ENCODE measurements at regions not wholly inside any gene's neighbourhood (a gene's known extent, or its start where the extent isn't known, plus 50 kb on each side); places are given as distances from the start of the nearest gene placed in this dataset.

DNA sequence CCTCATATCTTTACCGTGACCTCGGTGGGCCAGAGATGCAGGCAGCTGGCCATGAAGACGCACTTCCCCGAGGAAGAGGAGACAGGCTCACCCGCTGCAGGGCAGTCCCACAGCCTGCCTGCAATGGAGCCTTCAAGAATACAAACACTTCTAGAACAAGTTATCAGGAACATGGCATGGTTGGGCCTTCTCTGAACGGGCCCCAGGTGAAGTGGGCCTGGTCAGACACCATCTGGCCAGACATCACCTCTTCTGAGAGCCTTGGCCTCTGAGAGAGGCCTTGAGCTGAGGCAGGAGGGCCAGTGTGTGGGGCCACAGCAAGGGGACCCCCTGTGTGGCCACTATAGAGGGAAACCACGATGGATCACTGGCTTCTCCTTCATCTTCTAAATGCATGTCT, 112.4 kb upstream of the GDF10 start:
- H3K4me3 ChIP-seq (ENCODE audit: low read depth, low read length): no peak overlapping the region
- TF ChIP-seq, protein P1, sequence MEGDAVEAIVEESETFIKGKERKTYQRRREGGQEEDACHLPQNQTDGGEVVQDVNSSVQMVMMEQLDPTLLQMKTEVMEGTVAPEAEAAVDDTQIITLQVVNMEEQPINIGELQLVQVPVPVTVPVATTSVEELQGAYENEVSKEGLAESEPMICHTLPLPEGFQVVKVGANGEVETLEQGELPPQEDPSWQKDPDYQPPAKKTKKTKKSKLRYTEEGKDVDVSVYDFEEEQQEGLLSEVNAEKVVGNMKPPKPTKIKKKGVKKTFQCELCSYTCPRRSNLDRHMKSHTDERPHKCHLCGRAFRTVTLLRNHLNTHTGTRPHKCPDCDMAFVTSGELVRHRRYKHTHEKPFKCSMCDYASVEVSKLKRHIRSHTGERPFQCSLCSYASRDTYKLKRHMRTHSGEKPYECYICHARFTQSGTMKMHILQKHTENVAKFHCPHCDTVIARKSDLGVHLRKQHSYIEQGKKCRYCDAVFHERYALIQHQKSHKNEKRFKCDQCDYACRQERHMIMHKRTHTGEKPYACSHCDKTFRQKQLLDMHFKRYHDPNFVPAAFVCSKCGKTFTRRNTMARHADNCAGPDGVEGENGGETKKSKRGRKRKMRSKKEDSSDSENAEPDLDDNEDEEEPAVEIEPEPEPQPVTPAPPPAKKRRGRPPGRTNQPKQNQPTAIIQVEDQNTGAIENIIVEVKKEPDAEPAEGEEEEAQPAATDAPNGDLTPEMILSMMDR (IDR thresholded peaks at IDR 0.05; ENCODE audit: borderline replicate concordance, insufficient read depth, low read depth, low read length): no peak

DNA sequence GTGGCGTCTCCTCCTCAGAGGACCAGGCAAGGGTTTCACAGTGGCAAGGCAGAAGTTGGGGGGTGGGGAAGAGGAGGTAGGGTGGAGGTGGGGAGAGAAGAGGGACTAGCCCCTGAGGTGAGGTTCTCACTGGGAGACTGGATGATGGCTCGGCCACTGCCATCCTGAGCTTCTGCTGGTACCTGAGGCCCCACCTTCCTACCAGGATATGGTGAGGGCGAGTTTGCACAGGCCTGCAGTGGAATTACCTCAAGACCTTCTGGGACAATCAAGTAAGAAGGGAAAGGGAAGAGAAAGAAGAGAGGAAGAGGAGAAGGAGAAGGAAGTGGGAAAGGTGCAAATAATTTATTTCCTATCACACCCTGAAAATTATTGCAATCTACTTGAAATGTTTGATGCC, 111.8 kb upstream of the GDF10 start:
- H3K4me3 ChIP-seq (ENCODE audit: low read depth, low read length): no peak overlapping the region
- TF ChIP-seq, protein P1 (IDR thresholded peaks at IDR 0.05; ENCODE audit: borderline replicate concordance, insufficient read depth, low read depth, low read length): no peak

DNA sequence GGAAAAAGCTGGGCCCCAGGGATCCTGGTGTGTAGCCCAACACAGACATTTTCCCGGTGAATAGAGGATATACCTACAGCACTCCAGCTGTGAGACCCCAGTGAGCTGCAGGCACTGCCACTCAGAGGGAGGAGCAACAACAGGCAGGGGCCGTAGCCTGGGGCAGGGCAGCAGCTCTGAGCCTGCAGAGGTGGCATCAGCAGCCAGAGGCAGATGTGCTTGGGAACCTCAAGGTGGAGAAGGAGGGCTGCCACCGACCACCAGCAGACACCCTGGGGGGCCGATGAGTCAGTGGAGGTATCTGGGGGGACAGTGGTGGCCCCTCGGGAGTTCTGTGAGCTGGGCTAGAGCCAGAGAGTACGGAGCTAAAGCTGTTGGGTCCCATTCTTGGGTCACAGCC, 110.2 kb upstream of the GDF10 start:
- H3K4me3 ChIP-seq (ENCODE audit: low read depth, low read length): no peak overlapping the region
- TF ChIP-seq, protein P1 (IDR thresholded peaks at IDR 0.05; ENCODE audit: borderline replicate concordance, insufficient read depth, low read depth, low read length): no peak

DNA sequence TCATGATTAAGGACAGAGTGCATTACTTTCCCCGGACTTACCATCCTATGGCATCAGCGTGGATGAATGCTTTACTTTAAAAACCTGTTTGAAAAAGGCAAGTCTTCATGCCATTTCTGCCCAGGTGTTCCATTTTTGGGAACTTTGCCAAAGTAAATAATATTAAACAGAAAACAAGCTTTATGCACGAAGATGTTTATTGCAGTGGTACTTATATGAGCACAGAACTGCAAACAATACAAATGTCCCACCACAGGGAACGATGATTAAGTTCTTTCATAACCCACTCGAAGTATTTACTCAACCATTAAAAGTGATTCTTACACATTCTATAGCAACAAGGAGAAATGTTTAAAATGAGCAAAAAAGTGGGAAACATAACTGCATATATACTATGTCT, 109.7 kb upstream of the GDF10 start:
- H3K4me3 ChIP-seq (ENCODE audit: low read depth, low read length): no peak overlapping the region
- TF ChIP-seq, protein P1 (IDR thresholded peaks at IDR 0.05; ENCODE audit: borderline replicate concordance, insufficient read depth, low read depth, low read length): no peak

DNA sequence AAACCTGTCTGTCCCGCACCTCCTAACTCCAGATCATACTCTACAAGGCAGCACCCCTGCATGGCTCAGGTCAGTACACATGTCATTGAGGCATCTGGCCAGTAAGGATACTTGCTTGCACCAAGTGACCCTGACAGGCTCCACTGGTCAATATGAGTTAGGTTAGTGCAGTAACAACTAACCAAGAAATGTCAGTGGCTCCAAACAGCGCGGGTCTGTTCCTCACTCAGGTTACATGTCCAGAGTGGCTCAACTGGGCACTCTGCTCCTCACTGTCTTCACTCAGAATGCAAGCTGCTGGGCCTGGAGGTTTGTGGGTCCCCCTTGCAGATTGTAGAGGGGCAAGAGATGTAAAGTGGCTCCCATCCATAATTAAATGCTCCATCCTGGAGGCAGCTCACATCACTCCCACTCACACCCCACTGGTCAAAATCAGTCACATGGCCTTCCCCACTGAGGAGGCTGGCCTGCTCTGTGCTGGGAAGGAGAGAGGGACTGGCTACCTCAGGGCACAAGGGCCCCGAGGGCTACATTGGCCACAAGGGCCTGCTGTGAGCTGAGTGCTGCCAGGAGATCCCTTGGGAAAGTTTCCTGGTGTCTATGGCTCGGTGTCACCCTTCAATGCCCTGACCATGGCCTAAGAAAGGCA, 109.1 kb upstream of the GDF10 start:
- TF ChIP-seq, protein P1 (IDR thresholded peaks at IDR 0.05; ENCODE audit: borderline replicate concordance, insufficient read depth, low read depth, low read length): no peak

DNA sequence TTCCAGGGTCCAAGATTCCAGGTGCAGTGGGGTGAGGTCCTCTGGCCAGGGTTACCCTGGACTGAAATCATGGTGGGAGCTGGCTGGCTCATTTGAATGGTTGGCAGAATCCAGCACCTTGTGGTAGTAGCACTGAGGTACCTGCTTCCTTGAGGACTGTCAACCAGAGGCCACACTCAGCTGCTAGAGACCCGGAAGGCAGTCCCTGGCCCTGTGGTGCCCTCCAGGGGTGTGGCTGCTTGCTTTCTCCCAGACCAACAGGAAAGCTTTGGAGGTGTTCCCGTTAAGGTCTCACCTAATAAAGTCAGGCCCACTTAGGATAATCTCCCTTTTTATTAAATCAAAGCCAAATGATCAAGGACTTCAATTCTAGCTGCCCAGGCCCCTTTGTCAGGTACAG, 107.7 kb upstream of the GDF10 start:
- TF ChIP-seq, protein P1 (IDR thresholded peaks at IDR 0.05; ENCODE audit: borderline replicate concordance, insufficient read depth, low read depth, low read length): no peak
- no peak overlapping the region for H3K4me3 ChIP-seq (ENCODE audit: low read depth, low read length)

More for the DNA sequence above, 109.1 kb upstream of the GDF10 start:
- H3K4me3 ChIP-seq (ENCODE audit: low read depth, low read length): no peak overlapping the region

DNA sequence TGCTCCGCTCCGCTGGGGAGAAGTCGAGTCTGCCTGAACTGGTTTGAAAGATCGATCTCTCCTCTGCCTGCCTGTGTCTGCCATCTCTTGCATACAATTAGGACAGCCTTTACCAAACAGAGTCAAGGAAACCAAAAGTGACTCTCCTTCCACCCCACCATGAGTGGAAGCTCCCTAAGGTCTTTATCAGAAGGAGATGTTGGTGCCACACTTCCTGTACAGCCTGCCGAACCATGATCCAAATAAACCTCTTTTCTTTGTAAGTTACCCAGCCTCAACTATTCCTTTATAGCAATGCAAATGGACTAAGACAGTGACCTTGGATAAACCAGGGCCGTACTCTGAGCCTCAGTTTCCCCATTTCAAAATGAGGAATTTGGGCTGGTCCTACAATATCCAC, 106.3 kb upstream of the GDF10 start:
- H3K4me3 ChIP-seq (ENCODE audit: low read depth, low read length): no peak overlapping the region
- TF ChIP-seq, protein P1 (IDR thresholded peaks at IDR 0.05; ENCODE audit: borderline replicate concordance, insufficient read depth, low read depth, low read length): no peak
